ENCODE measurements at regions not wholly inside any gene's neighbourhood (a gene's known extent, or its start where the extent isn't known, plus 50 kb on each side); places are given as distances from the start of the nearest gene placed in this dataset.

GRCh38 chrX:10773318-10773717 lies 152.9 kb upstream of the MID1 start:
- Histone ChIP-seq H3K4me1 (ENCODE audit: low read depth) (no peaks in the 10 kb centered on the region), H3K9me3 (ENCODE audit: low read depth) (no peaks in the 10 kb centered on the region), H3K36me3 (no peaks in the 10 kb centered on the region), H3K27ac (no peak overlapping the region), H3K27me3 (no peaks in the 10 kb centered on the region), H3K4me3 (no peak overlapping the region)
- DNase-seq (ENCODE audit: low read depth in 1 of 2, low spot score in 1 of 2) = no peak
- no peak for TF ChIP-seq CTCF (IDR thresholded peaks at IDR 0.05; ENCODE audit: low read depth, low read length)

DNA sequence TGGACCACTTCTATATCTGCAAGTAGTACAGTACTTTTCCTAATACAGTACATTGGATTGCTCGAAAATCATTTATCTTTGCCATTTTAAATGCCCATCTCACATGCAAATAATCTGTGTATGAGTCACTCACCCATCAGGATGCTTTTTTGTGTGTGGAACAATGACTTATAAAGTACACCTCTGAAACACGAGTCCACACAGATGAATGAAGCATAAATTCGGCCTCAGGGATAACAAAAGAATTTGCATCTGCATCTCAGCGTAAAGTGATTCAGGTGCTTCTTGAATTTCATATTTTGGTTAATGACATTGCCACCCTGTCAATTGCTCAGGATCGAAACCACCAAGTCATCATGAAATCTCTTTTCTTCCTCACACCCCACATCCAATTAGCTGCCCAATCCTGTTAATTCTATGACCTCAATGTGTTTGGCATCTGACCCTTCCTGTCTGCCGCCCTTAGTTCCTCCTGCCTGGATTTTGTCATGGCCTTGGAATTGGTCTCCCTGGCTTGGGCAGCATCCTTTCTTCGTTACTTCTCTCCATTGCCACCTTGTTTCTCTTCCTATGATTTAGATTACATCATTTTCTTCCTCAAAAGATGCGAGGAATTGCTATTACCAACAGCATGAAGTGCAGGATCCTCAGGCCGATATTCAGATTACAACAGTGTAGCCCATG lies 161.6 kb upstream of the MID1 start:
- Histone ChIP-seq H3K36me3 (no peaks in the 10 kb centered on the region), H3K4me1 (ENCODE audit: low read depth) (no peaks in the 10 kb centered on the region), H3K9me3 (ENCODE audit: low read depth) (no peaks in the 10 kb centered on the region), H3K27ac (no peak overlapping the region), H3K27me3 (no peaks in the 10 kb centered on the region), H3K4me3 (no peak overlapping the region)
- DNase-seq (ENCODE audit: low read depth in 1 of 2, low spot score in 1 of 2) = no peak
- TF ChIP-seq CTCF (IDR thresholded peaks at IDR 0.05; ENCODE audit: low read depth, low read length) = no peak

DNA sequence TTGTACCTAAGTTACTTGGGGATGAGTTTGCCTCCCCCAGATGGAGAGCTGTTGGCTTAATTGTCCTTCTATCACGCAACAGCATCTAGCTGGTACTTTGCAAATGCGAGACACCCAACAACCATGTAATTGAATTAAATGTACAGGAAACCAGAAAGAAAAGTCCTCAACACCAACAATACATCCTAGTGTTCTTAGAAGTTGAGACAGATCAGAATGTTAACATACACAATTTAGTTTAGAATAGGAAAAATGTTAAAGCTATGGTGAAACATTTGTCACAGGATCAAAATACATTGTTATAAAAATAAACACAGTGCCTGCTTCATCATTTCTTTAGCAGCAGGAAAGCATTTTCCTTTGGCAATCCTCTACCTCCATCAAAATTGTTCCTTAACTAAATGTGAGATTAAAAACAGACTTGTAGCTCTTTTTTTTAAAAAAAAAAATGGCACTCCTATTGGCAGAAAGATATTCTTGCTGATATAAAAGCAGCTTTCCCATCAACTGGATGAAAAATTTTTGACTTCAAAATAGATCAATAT lies 163.1 kb upstream of the MID1 start:
- TF ChIP-seq CTCF (IDR thresholded peaks at IDR 0.05; ENCODE audit: low read depth, low read length) = no peak
- Histone ChIP-seq H3K36me3 (no peaks in the 10 kb centered on the region), H3K27ac (no peak overlapping the region), H3K4me3 (no peak overlapping the region), H3K4me1 (ENCODE audit: low read depth) (no peaks in the 10 kb centered on the region), H3K9me3 (ENCODE audit: low read depth) (no peaks in the 10 kb centered on the region), H3K27me3 (no peaks in the 10 kb centered on the region)
- no peak for DNase-seq (ENCODE audit: low read depth in 1 of 2, low spot score in 1 of 2)

- Histone ChIP-seq H3K27me3 (no peaks in the 10 kb centered on the region), H3K4me3 (no peak overlapping the region), H3K27ac (no peak overlapping the region), H3K4me1 (ENCODE audit: low read depth) (no peaks in the 10 kb centered on the region), H3K36me3 (no peaks in the 10 kb centered on the region), H3K9me3 (ENCODE audit: low read depth) (no peaks in the 10 kb centered on the region)
- DNase-seq (ENCODE audit: low read depth in 1 of 2, low spot score in 1 of 2) = no peak
- TF ChIP-seq CTCF (IDR thresholded peaks at IDR 0.05; ENCODE audit: low read depth, low read length) = no peak
Measured at GRCh38 chrX:10787264-10787663, 166.9 kb upstream of the MID1 start.

DNA sequence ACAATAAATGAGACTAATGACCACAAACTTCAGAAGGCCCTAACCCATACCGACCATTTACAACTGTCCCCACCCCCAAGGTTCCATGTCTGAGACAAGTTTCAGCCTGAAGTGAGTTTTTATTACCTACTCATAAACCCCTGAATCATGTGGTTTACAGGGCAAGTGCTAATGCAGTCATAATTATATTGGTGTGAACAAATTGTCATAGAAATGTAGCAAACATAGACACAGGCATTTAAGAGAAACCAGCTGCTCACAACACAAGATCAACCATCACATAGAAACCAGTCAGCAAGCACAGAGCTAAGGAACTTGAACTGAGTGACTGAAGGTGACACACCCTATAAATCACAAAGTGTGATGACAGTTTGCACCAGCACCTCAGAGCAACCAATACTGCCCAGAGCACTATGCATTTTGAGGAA lies 173.8 kb upstream of the MID1 start:
- no peaks in the 10 kb centered on the region for H3K27me3 ChIP-seq
- H3K36me3 ChIP-seq = no peaks in the 10 kb centered on the region
- peaks cover 4% of the 10 kb centered on the region for H3K4me1 ChIP-seq (ENCODE audit: low read depth)
- TF ChIP-seq CTCF (IDR thresholded peaks at IDR 0.05; ENCODE audit: low read depth, low read length) = no peak
- H3K9me3 ChIP-seq (ENCODE audit: low read depth) = no peaks in the 10 kb centered on the region
- H3K4me3 ChIP-seq = no peak overlapping the region
- no peak for DNase-seq (ENCODE audit: low read depth in 1 of 2, low spot score in 1 of 2)
- no peak overlapping the region for H3K27ac ChIP-seq

All from cardiac muscle cell (in vitro differentiated cells and primary cell).